Breast epithelium (tissue), 3 donors: ENCODE measurements at regions not wholly inside any gene's neighbourhood (a gene's known extent, or its start where the extent isn't known, plus 50 kb on each side); places are given as distances from the start of the nearest gene placed in this dataset.

ENCODE experiments used
- POLR2A ChIP-seq: fragments of 450-650 bp; IDR thresholded peaks from one replicate; pipeline ENCODE4 v1.6.1; 2016; ENCODE audit warnings: antibody characterized with exemption, mild to moderate bottlenecking, moderate library complexity
- POLR2AphosphoS5 ChIP-seq, 3 donors: sonication (generic); formaldehyde crosslinking; IDR thresholded peaks; one replicate each; pipeline ENCODE4 v1.6.1; 2017; ENCODE audit warnings: antibody characterized with exemption in 3 of 3

DNA sequence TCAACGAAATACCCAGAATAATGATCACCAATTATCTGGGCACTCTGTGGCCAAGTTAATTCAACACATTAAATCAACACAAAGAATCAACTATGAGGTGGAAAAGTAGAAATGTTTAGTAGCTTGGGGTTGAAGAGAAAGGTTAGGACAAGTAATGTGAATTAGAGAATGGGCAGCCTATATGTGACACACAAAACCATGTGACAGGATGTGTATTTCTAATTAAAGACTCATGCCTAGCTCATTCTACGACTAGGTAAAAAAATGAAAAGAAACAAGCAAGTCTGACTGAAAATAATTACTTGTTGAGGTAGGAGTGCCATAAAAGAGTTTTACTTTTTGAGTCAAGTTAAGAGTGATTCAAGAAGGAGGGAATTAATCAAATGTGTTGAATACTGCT is 2646.0 kb upstream of the PCDH20 start:
- TF ChIP-seq POLR2AphosphoS5 (IDR thresholded peaks at IDR 0.05): no peak
- no peak for TF ChIP-seq POLR2A
